Neural progenitor cell (in vitro differentiated cells): ENCODE measurements at regions not wholly inside any gene's neighbourhood (a gene's known extent, or its start where the extent isn't known, plus 50 kb on each side); places are given as distances from the start of the nearest gene placed in this dataset.

Source experiments
- EZH2 ChIP-seq: fragments of 200-600 bp; sonication (generic); IDR thresholded peaks from 2 replicates; pipeline ENCODE4 v1.6.1; 2017; ENCODE audit warnings: antibody characterized with exemption, mild to moderate bottlenecking, moderate library complexity
- TF ChIP-seq, protein P1 (sequence below): fragments of 200-600 bp; sonication (generic); IDR thresholded peaks from 2 replicates; pipeline ENCODE4 v1.5.1; 2017; ENCODE audit warnings: antibody characterized with exemption, mild to moderate bottlenecking

DNA sequence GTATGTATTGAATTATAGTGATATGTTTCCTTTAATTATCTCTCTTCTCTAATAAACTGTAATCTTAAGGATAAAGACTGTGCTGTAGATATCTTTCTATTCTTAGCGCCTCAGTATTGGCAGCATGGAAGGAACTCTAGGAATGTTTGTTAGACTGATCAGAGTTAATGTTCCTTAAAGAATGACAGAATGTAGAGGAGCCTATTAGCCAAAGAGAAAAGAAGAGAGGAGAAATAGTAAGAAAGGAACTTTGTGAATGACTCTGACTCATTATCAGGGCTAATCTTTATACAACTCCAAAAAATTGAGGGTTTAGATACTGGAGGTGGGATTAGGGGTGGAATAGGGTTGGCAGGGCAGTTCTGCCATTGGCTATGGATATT lies 59.0 kb upstream of the NUDT12 start:
- TF ChIP-seq EZH2: no peak
- TF ChIP-seq, protein P1, sequence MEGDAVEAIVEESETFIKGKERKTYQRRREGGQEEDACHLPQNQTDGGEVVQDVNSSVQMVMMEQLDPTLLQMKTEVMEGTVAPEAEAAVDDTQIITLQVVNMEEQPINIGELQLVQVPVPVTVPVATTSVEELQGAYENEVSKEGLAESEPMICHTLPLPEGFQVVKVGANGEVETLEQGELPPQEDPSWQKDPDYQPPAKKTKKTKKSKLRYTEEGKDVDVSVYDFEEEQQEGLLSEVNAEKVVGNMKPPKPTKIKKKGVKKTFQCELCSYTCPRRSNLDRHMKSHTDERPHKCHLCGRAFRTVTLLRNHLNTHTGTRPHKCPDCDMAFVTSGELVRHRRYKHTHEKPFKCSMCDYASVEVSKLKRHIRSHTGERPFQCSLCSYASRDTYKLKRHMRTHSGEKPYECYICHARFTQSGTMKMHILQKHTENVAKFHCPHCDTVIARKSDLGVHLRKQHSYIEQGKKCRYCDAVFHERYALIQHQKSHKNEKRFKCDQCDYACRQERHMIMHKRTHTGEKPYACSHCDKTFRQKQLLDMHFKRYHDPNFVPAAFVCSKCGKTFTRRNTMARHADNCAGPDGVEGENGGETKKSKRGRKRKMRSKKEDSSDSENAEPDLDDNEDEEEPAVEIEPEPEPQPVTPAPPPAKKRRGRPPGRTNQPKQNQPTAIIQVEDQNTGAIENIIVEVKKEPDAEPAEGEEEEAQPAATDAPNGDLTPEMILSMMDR: no peak
